K562 (cell line): ENCODE measurements at regions not wholly inside any gene's neighbourhood (a gene's known extent, or its start where the extent isn't known, plus 50 kb on each side); places are given as distances from the start of the nearest gene placed in this dataset.

ENCODE experiments used
- ATAC-seq: fragments of 200-7000 bp; cut with Tn5 transposase; 3 replicates; pipeline ENCODE4 v1.9.1; 2020; ENCODE audit warnings: moderate library complexity
- BruUV-seq: library from RNA; stranded (reverse); fragments of 400-500 nt; replicated peaks from 2 replicates; lab custom pipeline; 2021; lab: Mats Ljungman, UMichigan
- CTCF ChIA-PET: fragments of 300-600 bp; formaldehyde crosslinking; extraction: SDS; loops from one replicate; lab custom pipeline; 2021; ENCODE audit warnings: low intra/inter-chr PET ratio; lab: Yijun Ruan, JAX
- POLR2A ChIA-PET: fragments of 300-600, 350-650 bp; sonication (Branson Sonifier 250); formaldehyde crosslinking; extraction: SDS; loops from one replicate; lab custom pipeline; 2021; ENCODE audit warnings: antibody characterized with exemption, inconsistent platforms; lab: Yijun Ruan, JAX
- DNase-seq, 4 experiments: peaks; one replicate each; pipeline versions ENCODE4 v3.0.0 to v3.0.0-alpha.2; 2011 to 2018; ENCODE audit warnings: low spot score in 3 of 4, mixed read lengths in 3 of 4; ENCODE audit errors: extremely low read depth in 1 of 4
- FAIRE-seq: peaks from 2 replicates; lab custom pipeline; 2011; peaks lifted over from hg19 to GRCh38; lab: Jason Lieb, UNC
- H2AFZ ChIP-seq: 2 replicates; pipeline ENCODE4 v1.6.0; 2011; ENCODE audit warnings: low read depth, low read length, control low read depth, inconsistent platforms
- H3K27ac ChIP-seq: fragments of 200-600 bp; 3 replicates; pipeline ENCODE4 v1.8.0; 2011; ENCODE audit warnings: low read depth, mild to moderate bottlenecking, control low read depth, inconsistent platforms, low read length, moderate library complexity, mixed read lengths; ENCODE audit errors: extremely low read depth
- H3K27me3 ChIP-seq, 2 experiments: fragments of 300-600 bp in 1 of 2; 2 replicates in 1 of 2; 3 replicates in 1 of 2; pipeline versions ENCODE4 v1.6.0 to v1.8.0; 2011; ENCODE audit warnings: inconsistent platforms in 2 of 2, low read length in 2 of 2, mild to moderate bottlenecking in 1 of 2, mixed read lengths in 1 of 2, moderate library complexity in 1 of 2; ENCODE audit not compliant: control insufficient read depth in 2 of 2, insufficient read depth in 2 of 2
- H3K36me3 ChIP-seq: fragments of 300-600 bp; 3 replicates; pipeline ENCODE4 v1.8.0; 2011; ENCODE audit warnings: mild to moderate bottlenecking, low read length, inconsistent platforms; ENCODE audit not compliant: control insufficient read depth, insufficient read depth
- H3K4me1 ChIP-seq, 2 experiments: fragments of 200-600 bp in 1 of 2; replicated peaks in 1 of 2; 2 replicates in 1 of 2; 3 replicates in 1 of 2; pipeline versions ENCODE4 v1.5.1 to v1.8.0; 2011; ENCODE audit warnings: inconsistent platforms in 2 of 2, low read length in 2 of 2, mild to moderate bottlenecking in 1 of 2, mixed read lengths in 1 of 2, moderate library complexity in 1 of 2; ENCODE audit not compliant: control insufficient read depth in 2 of 2, insufficient read depth in 2 of 2
- H3K4me2 ChIP-seq: 2 replicates; pipeline ENCODE4 v1.6.1; 2011; ENCODE audit warnings: low read length, control low read depth, inconsistent platforms, mixed read lengths; ENCODE audit not compliant: insufficient read depth
- H3K4me3 ChIP-seq: fragments of 200-600 bp; sonication (generic), shearing (Covaris generic); 2 replicates; pipeline ENCODE4 v1.5.1; 2016; ENCODE audit warnings: control low read depth, inconsistent platforms
- H3K79me2 ChIP-seq: fragments of 200-600 bp; 3 replicates; pipeline ENCODE4 v1.8.0; 2011; ENCODE audit warnings: low read length, inconsistent platforms; ENCODE audit not compliant: control insufficient read depth, insufficient read depth
- H3K9ac ChIP-seq, 2 experiments: 2 replicates each; pipeline versions ENCODE4 v1.6.0 to v1.6.1; 2011; ENCODE audit warnings: low read depth in 2 of 2, low read length in 2 of 2, control low read depth in 1 of 2, inconsistent platforms in 1 of 2, mild to moderate bottlenecking in 1 of 2, mixed read lengths in 1 of 2; ENCODE audit not compliant: insufficient read depth in 1 of 2
- H3K9me1 ChIP-seq: one replicate; pipeline ENCODE4 v1.6.0; 2011; ENCODE audit warnings: inconsistent platforms, mild to moderate bottlenecking, low read length, moderate library complexity; ENCODE audit not compliant: control insufficient read depth, insufficient read depth
- H3K9me3 ChIP-seq: replicated peaks from 2 replicates; pipeline ENCODE4 v1.5.1; 2011; ENCODE audit warnings: low read depth, low read length, inconsistent platforms; ENCODE audit not compliant: control insufficient read depth, insufficient read depth
- H4K20me1 ChIP-seq: replicated peaks from 2 replicates; pipeline ENCODE4 v1.6.1; 2011; ENCODE audit warnings: low read length, inconsistent platforms, mixed read lengths; ENCODE audit not compliant: control insufficient read depth, insufficient read depth
- E2F3 ChIP-seq: fragments of 250-450 bp; sonication (Bioruptor Pico); IDR thresholded peaks from 2 replicates; pipeline ENCODE4 v1.4.0; 2020; ENCODE audit warnings: mild to moderate bottlenecking
- ELF2 ChIP-seq: fragments of 250-450 bp; sonication (Bioruptor Pico); IDR thresholded peaks from 2 replicates; pipeline ENCODE4 v1.5.0; 2021; ENCODE audit warnings: mild to moderate bottlenecking
- HNRNPUL1 ChIP-seq: fragments of 200-400 bp; formaldehyde crosslinking; IDR thresholded peaks from 2 replicates; pipeline ENCODE4 v1.6.1; 2017; ENCODE audit warnings: low read length
- MEIS2 ChIP-seq: fragments of 450-650 bp; IDR thresholded peaks from 2 replicates; pipeline ENCODE4 v1.6.1; 2014; ENCODE audit warnings: mild to moderate bottlenecking; ENCODE audit not compliant: partially characterized antibody
- MTA1 ChIP-seq: fragments of 450-650 bp; IDR thresholded peaks from 2 replicates; pipeline ENCODE4 v1.6.1; 2017; ENCODE audit warnings: borderline replicate concordance
- NELFE ChIP-seq: IDR thresholded peaks from 2 replicates; pipeline ENCODE4 v1.6.1; 2011; ENCODE audit warnings: mild to moderate bottlenecking; ENCODE audit not compliant: insufficient read depth, insufficient read length
- NFIC ChIP-seq: fragments of 450-650 bp; IDR thresholded peaks from 2 replicates; pipeline ENCODE4 v1.6.1; 2017; ENCODE audit warnings: mild to moderate bottlenecking, inconsistent platforms
- NFIX ChIP-seq: fragments of 250-450 bp; sonication (Bioruptor Pico); IDR thresholded peaks from 2 replicates; pipeline ENCODE4 v1.4.0; 2020; ENCODE audit warnings: low read depth, mild to moderate bottlenecking, moderate library complexity
- RAD21 ChIP-seq, 2 experiments: fragments of 250-450 bp in 1 of 2; fragments of 450-650 bp in 1 of 2; sonication (Bioruptor Pico) in 1 of 2; formaldehyde crosslinking in 1 of 2; IDR thresholded peaks in 1 of 2; conservative IDR thresholded peaks in 1 of 2; 2 replicates each; pipeline versions ENCODE4 v1.4.0 to v1.8.0; 2020 to 2022; ENCODE audit warnings: mild to moderate bottlenecking in 2 of 2, moderate library complexity in 1 of 2
- XRCC4 ChIP-seq: IDR thresholded peaks from one replicate; pipeline ENCODE4 v1.6.1; 2011; ENCODE audit not compliant: insufficient read depth, insufficient read length; ENCODE audit errors: extremely low read depth
- ZBTB7A ChIP-seq: IDR thresholded peaks from 2 replicates; pipeline ENCODE4 v1.6.1; 2011; ENCODE audit warnings: low read depth, mild to moderate bottlenecking, low read length, moderate library complexity, borderline replicate concordance; ENCODE audit not compliant: control insufficient read depth
- ZNF140 ChIP-seq: fragments of 250-450 bp; sonication (Bioruptor Pico); IDR thresholded peaks from 2 replicates; pipeline ENCODE4 v1.8.0; 2021; ENCODE audit warnings: moderate library complexity, mild to moderate bottlenecking, inconsistent platforms
- ZNF23 ChIP-seq: fragments of 250-450 bp; sonication (Bioruptor Pico); IDR thresholded peaks from 2 replicates; pipeline ENCODE4 v1.4.0; 2020; ENCODE audit warnings: mild to moderate bottlenecking
- WGBS: fragments of 100-300 bp; shearing (Covaris generic); methylation state at CpG from one replicate; pipeline ENCODE4 v1.1.6; 2016; ENCODE audit warnings: low coverage, mixed read lengths; ENCODE audit not compliant: insufficient coverage; ENCODE audit errors: missing lambda C conversion rate; 5-methylcytosine and 5-hydroxymethylcytosine counted together
- in situ Hi-C: fragments of 300-500 bp; cut with MboI; formaldehyde crosslinking; loops from 4 replicates; pipeline ENCODE4 v1.15.0; 2018; ENCODE audit warnings: inconsistent platforms, mixed read lengths
- intact Hi-C: fragments of 100-400 bp; cut with micrococcal nuclease; formaldehyde crosslinking; loops from 2 replicates; pipeline ENCODE4 v1.14.2; 2022
- TF ChIP-seq, protein P1 (sequence below): fragments of 450-650 bp; IDR thresholded peaks from 2 replicates; pipeline ENCODE4 v1.6.1; 2016; ENCODE audit warnings: low read depth, mild to moderate bottlenecking, moderate library complexity
- TF ChIP-seq, protein P2 (sequence below): fragments of 450-650 bp; IDR thresholded peaks from one replicate; pipeline ENCODE4 v1.6.1; 2018; ENCODE audit warnings: mild to moderate bottlenecking, moderate library complexity; ENCODE audit not compliant: partially characterized antibody
- TF ChIP-seq, protein P3 (sequence below): sonication (generic); formaldehyde crosslinking; IDR thresholded peaks from 2 replicates; pipeline ENCODE4 v1.8.0; 2023; ENCODE audit warnings: mild to moderate bottlenecking, missing genetic modification reagents
- TF ChIP-seq, protein P4 (sequence below): fragments of 450-650 bp; IDR thresholded peaks from 2 replicates; pipeline ENCODE4 v1.6.1; 2014; ENCODE audit warnings: low read depth, mild to moderate bottlenecking, moderate library complexity, borderline replicate concordance
- TF ChIP-seq, protein P5 (sequence below): sonication (generic); formaldehyde crosslinking; IDR thresholded peaks from 2 replicates; pipeline ENCODE4 v1.8.1; 2022; ENCODE audit warnings: missing genetic modification reagents

DNA sequence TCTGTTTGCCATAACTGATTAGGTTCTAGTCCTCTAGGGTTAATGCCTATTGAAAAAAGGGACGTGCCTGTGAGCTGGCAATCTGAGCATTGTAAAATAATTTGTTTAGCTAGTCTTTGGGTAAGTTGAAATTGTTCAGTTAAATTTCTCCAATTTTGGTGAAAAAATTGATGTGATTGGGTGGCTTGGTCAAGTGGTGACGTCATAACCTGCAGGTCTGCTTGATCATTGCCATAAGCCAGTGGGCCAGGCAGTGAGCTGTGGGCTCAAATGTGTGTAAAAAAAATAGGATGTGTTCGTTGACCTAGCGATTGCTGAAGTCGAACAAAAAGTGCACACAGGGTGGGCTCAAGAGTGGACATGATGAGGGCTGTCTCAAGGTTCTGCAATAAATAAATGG, 193.3 kb downstream of the ZC4H2 start:
- Histone ChIP-seq H3K36me3 (no peaks in the 10 kb centered on the region), H3K9me1 (no peaks in the 10 kb centered on the region), H3K4me2 (no peak overlapping the region), H4K20me1 (no peaks in the 10 kb centered on the region), H3K4me3 (no peak overlapping the region), H3K9me3 (no peaks in the 10 kb centered on the region), H3K79me2 (no peaks in the 10 kb centered on the region), H3K27me3 (no peaks in the 10 kb centered on the region), H3K9ac (no peak overlapping the region), H3K27ac (no peak overlapping the region), H3K4me1 (no peaks in the 10 kb centered on the region), H2AFZ (no peak overlapping the region)
- POLR2A ChIA-PET = no interaction called here
- no TSS peak for BruUV-seq
- DNase-seq (no peak), FAIRE-seq (no peak), ATAC-seq (no peak)
- in situ Hi-C loops (no loop called here), intact Hi-C loops (no loop called here)
- 0% methylated on average over 2 of the region's 5 CpGs for WGBS
- CTCF ChIA-PET = no interaction called here
- no peak for TF ChIP-seq ZNF140 (CRISPR knock-in tag)
- TF ChIP-seq NFIC = no peak
- TF ChIP-seq RAD21 (CRISPR knock-in tag; conservative IDR thresholded peaks at IDR 0.05 in 1 of 2, IDR thresholded peaks at IDR 0.05 in 1 of 2) = no peak
- no peak for TF ChIP-seq ZNF23 (CRISPR knock-in tag)
- TF ChIP-seq NFIX (CRISPR knock-in tag) = no peak
- TF ChIP-seq E2F3 (CRISPR knock-in tag) = no peak
- no peak for TF ChIP-seq HNRNPUL1
- TF ChIP-seq, protein P1, sequence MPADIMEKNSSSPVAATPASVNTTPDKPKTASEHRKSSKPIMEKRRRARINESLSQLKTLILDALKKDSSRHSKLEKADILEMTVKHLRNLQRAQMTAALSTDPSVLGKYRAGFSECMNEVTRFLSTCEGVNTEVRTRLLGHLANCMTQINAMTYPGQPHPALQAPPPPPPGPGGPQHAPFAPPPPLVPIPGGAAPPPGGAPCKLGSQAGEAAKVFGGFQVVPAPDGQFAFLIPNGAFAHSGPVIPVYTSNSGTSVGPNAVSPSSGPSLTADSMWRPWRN = no peak
- no peak for TF ChIP-seq ZBTB7A
- no peak for TF ChIP-seq NELFE
- TF ChIP-seq, protein P2, sequence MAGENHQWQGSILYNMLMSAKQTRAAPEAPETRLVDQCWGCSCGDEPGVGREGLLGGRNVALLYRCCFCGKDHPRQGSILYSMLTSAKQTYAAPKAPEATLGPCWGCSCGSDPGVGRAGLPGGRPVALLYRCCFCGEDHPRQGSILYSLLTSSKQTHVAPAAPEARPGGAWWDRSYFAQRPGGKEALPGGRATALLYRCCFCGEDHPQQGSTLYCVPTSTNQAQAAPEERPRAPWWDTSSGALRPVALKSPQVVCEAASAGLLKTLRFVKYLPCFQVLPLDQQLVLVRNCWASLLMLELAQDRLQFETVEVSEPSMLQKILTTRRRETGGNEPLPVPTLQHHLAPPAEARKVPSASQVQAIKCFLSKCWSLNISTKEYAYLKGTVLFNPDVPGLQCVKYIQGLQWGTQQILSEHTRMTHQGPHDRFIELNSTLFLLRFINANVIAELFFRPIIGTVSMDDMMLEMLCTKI = no peak
- TF ChIP-seq, protein P3, sequence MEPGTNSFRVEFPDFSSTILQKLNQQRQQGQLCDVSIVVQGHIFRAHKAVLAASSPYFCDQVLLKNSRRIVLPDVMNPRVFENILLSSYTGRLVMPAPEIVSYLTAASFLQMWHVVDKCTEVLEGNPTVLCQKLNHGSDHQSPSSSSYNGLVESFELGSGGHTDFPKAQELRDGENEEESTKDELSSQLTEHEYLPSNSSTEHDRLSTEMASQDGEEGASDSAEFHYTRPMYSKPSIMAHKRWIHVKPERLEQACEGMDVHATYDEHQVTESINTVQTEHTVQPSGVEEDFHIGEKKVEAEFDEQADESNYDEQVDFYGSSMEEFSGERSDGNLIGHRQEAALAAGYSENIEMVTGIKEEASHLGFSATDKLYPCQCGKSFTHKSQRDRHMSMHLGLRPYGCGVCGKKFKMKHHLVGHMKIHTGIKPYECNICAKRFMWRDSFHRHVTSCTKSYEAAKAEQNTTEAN (CRISPR knock-in tag) = no peak
- TF ChIP-seq ELF2 (CRISPR knock-in tag) = no peak
- no peak for TF ChIP-seq MTA1
- TF ChIP-seq, protein P4, sequence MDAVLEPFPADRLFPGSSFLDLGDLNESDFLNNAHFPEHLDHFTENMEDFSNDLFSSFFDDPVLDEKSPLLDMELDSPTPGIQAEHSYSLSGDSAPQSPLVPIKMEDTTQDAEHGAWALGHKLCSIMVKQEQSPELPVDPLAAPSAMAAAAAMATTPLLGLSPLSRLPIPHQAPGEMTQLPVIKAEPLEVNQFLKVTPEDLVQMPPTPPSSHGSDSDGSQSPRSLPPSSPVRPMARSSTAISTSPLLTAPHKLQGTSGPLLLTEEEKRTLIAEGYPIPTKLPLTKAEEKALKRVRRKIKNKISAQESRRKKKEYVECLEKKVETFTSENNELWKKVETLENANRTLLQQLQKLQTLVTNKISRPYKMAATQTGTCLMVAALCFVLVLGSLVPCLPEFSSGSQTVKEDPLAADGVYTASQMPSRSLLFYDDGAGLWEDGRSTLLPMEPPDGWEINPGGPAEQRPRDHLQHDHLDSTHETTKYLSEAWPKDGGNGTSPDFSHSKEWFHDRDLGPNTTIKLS = no peak
- TF ChIP-seq MEIS2 = no peak
- TF ChIP-seq, protein P5, sequence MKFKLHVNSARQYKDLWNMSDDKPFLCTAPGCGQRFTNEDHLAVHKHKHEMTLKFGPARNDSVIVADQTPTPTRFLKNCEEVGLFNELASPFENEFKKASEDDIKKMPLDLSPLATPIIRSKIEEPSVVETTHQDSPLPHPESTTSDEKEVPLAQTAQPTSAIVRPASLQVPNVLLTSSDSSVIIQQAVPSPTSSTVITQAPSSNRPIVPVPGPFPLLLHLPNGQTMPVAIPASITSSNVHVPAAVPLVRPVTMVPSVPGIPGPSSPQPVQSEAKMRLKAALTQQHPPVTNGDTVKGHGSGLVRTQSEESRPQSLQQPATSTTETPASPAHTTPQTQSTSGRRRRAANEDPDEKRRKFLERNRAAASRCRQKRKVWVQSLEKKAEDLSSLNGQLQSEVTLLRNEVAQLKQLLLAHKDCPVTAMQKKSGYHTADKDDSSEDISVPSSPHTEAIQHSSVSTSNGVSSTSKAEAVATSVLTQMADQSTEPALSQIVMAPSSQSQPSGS (CRISPR knock-in tag) = no peak
- no peak for TF ChIP-seq XRCC4
